IMR-90 (cell line): ENCODE measurements at regions not wholly inside any gene's neighbourhood (a gene's known extent, or its start where the extent isn't known, plus 50 kb on each side); places are given as distances from the start of the nearest gene placed in this dataset.

Experiments used
- ATAC-seq: fragments of 200-7000 bp; cut with Tn5 transposase; 2 replicates; pipeline ENCODE4 v1.9.1; 2020; ENCODE audit warnings: low read depth, mild to moderate bottlenecking, moderate library complexity
- BruUV-seq: library from RNA; stranded (reverse); fragments of 400-500 nt; replicated peaks from 2 replicates; lab custom pipeline; 2021; lab: Mats Ljungman, UMichigan
- CTCF ChIA-PET: fragments of 300-600 bp; formaldehyde crosslinking; extraction: SDS; loops from one replicate; lab custom pipeline; 2021; ENCODE audit warnings: antibody characterized with exemption; lab: Yijun Ruan, JAX
- POLR2A ChIA-PET: fragments of 300-600 bp; sonication (Branson Sonifier 250); formaldehyde crosslinking; loops from one replicate; lab custom pipeline; 2022; ENCODE audit warnings: antibody characterized with exemption; ENCODE audit not compliant: unreplicated experiment; lab: Charles Lee
- DNase-seq: peaks from one replicate; pipeline ENCODE4 v3.0.0; 2013
- H2AFZ ChIP-seq: replicated peaks from 2 replicates; pipeline ENCODE3; 2013; ENCODE audit warnings: low read length, mild to moderate bottlenecking; ENCODE audit not compliant: poor library complexity
- H2AK5ac ChIP-seq: 2 replicates; pipeline ENCODE4 v1.6.1; 2013; ENCODE audit warnings: low read depth, low read length, inconsistent platforms
- H2AK9ac ChIP-seq: replicated peaks from 2 replicates; pipeline ENCODE3; 2013; ENCODE audit warnings: mild to moderate bottlenecking, low read depth, low read length, moderate library complexity; ENCODE audit not compliant: poor library complexity
- H2BK120ac ChIP-seq: 2 replicates; pipeline ENCODE4 v1.6.1; 2013; ENCODE audit warnings: low read depth, low read length, inconsistent platforms
- H2BK15ac ChIP-seq: 3 replicates; pipeline ENCODE4 v1.6.1; 2013; ENCODE audit warnings: low read depth, low read length, inconsistent platforms
- H2BK20ac ChIP-seq: 2 replicates; pipeline ENCODE4 v1.6.1; 2013; ENCODE audit warnings: low read depth, mild to moderate bottlenecking, inconsistent platforms, low read length, moderate library complexity
- H2BK5ac ChIP-seq: 2 replicates; pipeline ENCODE4 v1.6.1; 2013; ENCODE audit warnings: mild to moderate bottlenecking, low read depth, low read length, inconsistent platforms; ENCODE audit not compliant: poor library complexity, severe bottlenecking
- H3K14ac ChIP-seq: replicated peaks from 2 replicates; pipeline ENCODE4 v1.6.1; 2013; ENCODE audit warnings: low read depth, low read length, inconsistent platforms
- H3K18ac ChIP-seq: 2 replicates; pipeline ENCODE4 v1.6.1; 2013; ENCODE audit warnings: low read depth, low read length, control low read depth
- H3K23ac ChIP-seq: 2 replicates; pipeline ENCODE4 v1.6.1; 2013; ENCODE audit warnings: low read depth, low read length, inconsistent platforms
- H3K27ac ChIP-seq: 2 replicates; pipeline ENCODE4 v1.5.1; 2013; ENCODE audit warnings: mild to moderate bottlenecking, control low read depth, low read length; ENCODE audit not compliant: insufficient read depth
- H3K27me3 ChIP-seq: 2 replicates; pipeline ENCODE4 v1.6.1; 2013; ENCODE audit warnings: low read length; ENCODE audit not compliant: control insufficient read depth, insufficient read depth
- H3K36me3 ChIP-seq: 2 replicates; pipeline ENCODE4 v1.6.1; 2013; ENCODE audit warnings: low read length, mixed read lengths; ENCODE audit not compliant: control insufficient read depth, insufficient read depth
- H3K4ac ChIP-seq: 2 replicates; pipeline ENCODE4 v1.6.1; 2013; ENCODE audit warnings: low read depth, low read length, inconsistent platforms
- H3K4me1 ChIP-seq: 2 replicates; pipeline ENCODE4 v1.6.1; 2013; ENCODE audit warnings: low read length, mixed read lengths; ENCODE audit not compliant: control insufficient read depth, insufficient read depth
- H3K4me2 ChIP-seq: 2 replicates; pipeline ENCODE4 v1.6.1; 2013; ENCODE audit warnings: low read depth, mild to moderate bottlenecking, control low read depth, low read length, moderate library complexity
- H3K4me3 ChIP-seq: 2 replicates; pipeline ENCODE4 v1.5.1; 2013; ENCODE audit warnings: low read depth, mild to moderate bottlenecking, control low read depth, low read length, moderate library complexity; ENCODE audit not compliant: insufficient read depth
- H3K56ac ChIP-seq: 2 replicates; pipeline ENCODE4 v1.6.1; 2013; ENCODE audit warnings: low read length, inconsistent platforms; ENCODE audit not compliant: insufficient read depth; ENCODE audit errors: extremely low read depth
- H3K79me1 ChIP-seq, 2 experiments: 2 replicates each; pipeline ENCODE4 v1.6.1; 2013; ENCODE audit warnings: low read length in 2 of 2, inconsistent platforms in 1 of 2, low read depth in 1 of 2
- H3K9ac ChIP-seq: 2 replicates; pipeline ENCODE4 v1.6.1; 2013; ENCODE audit warnings: low read depth, low read length, control low read depth
- H3K9me1 ChIP-seq: 2 replicates; pipeline ENCODE4 v1.6.1; 2013; ENCODE audit warnings: low read length, inconsistent platforms; ENCODE audit not compliant: insufficient read depth
- H3K9me3 ChIP-seq: 2 replicates; pipeline ENCODE4 v1.6.1; 2013; ENCODE audit warnings: low read length; ENCODE audit not compliant: control insufficient read depth, insufficient read depth
- H4K20me1 ChIP-seq: 2 replicates; pipeline ENCODE4 v1.6.1; 2013; ENCODE audit warnings: low read length, inconsistent platforms; ENCODE audit not compliant: insufficient read depth
- H4K5ac ChIP-seq: 2 replicates; pipeline ENCODE4 v1.6.1; 2013; ENCODE audit warnings: mild to moderate bottlenecking, low read depth, low read length, control low read depth
- H4K8ac ChIP-seq, 2 experiments: 2 replicates each; pipeline ENCODE4 v1.6.1; 2013; ENCODE audit warnings: low read depth in 2 of 2, low read length in 2 of 2, control low read depth in 1 of 2, inconsistent platforms in 1 of 2
- H4K91ac ChIP-seq: 2 replicates; pipeline ENCODE4 v1.6.1; 2013; ENCODE audit warnings: low read depth, low read length, inconsistent platforms; ENCODE audit not compliant: insufficient read depth
- BHLHE40 ChIP-seq: fragments of 150-350 bp; IDR thresholded peaks from 2 replicates; pipeline ENCODE4 v1.6.1; 2016; ENCODE audit warnings: mild to moderate bottlenecking, low read depth, low read length
- CEBPB ChIP-seq: IDR thresholded peaks from 2 replicates; pipeline ENCODE4 v1.6.1; 2012; ENCODE audit warnings: low read depth, low read length, improper control_type of control experiment
- CHD1 ChIP-seq: IDR thresholded peaks from 2 replicates; pipeline ENCODE4 v1.6.1; 2012; ENCODE audit warnings: low read depth, low read length, improper control_type of control experiment
- ELK1 ChIP-seq: fragments of 150-350 bp; IDR thresholded peaks from 2 replicates; pipeline ENCODE4 v1.6.1; 2016; ENCODE audit warnings: low read depth, mild to moderate bottlenecking, low read length, moderate library complexity, borderline replicate concordance
- FOS ChIP-seq: fragments of 150-350 bp; IDR thresholded peaks from 2 replicates; pipeline ENCODE4 v1.6.1; 2016; ENCODE audit warnings: low read depth, low read length
- MAFK ChIP-seq: IDR thresholded peaks from 2 replicates; pipeline ENCODE4 v1.6.1; 2012; ENCODE audit warnings: low read depth, low read length, improper control_type of control experiment
- MAZ ChIP-seq: IDR thresholded peaks from 2 replicates; pipeline ENCODE4 v1.6.1; 2012; ENCODE audit warnings: low read depth, mild to moderate bottlenecking, low read length, improper control_type of control experiment, moderate library complexity, borderline replicate concordance
- MXI1 ChIP-seq: IDR thresholded peaks from 2 replicates; pipeline ENCODE4 v1.6.1; 2012; ENCODE audit warnings: low read depth, mild to moderate bottlenecking, low read length, moderate library complexity, borderline replicate concordance
- POLR2A ChIP-seq: IDR thresholded peaks from 2 replicates; pipeline ENCODE4 v1.6.1; 2012; ENCODE audit warnings: mild to moderate bottlenecking, low read depth, low read length
- RCOR1 ChIP-seq: IDR thresholded peaks from 2 replicates; pipeline ENCODE4 v1.6.1; 2012; ENCODE audit warnings: mild to moderate bottlenecking, low read length, improper control_type of control experiment; ENCODE audit not compliant: insufficient replicate concordance
- RFX5 ChIP-seq: IDR thresholded peaks from 2 replicates; pipeline ENCODE4 v1.8.0; 2012; ENCODE audit warnings: low read depth, mild to moderate bottlenecking, low read length, moderate library complexity
- USF2 ChIP-seq: fragments of 150-350 bp; IDR thresholded peaks from 2 replicates; pipeline ENCODE4 v1.6.1; 2017; ENCODE audit warnings: mild to moderate bottlenecking, antibody characterized with exemption, low read length, low read depth
- WGBS, 2 experiments: methylation state at CpG; one replicate each; pipeline versions ENCODE4 v1.1.5 to v1.1.7; 2013; ENCODE audit warnings: missing lambda C conversion rate in 2 of 2; ENCODE audit not compliant: insufficient read length in 1 of 2; ENCODE audit errors: extremely low coverage in 2 of 2; 5-methylcytosine and 5-hydroxymethylcytosine counted together
- dilution Hi-C: fragments of 300-500 bp; cut with HindIII; formaldehyde crosslinking; loops from one replicate; pipeline ENCODE4 v1.14.3; 2018; ENCODE audit warnings: low sequenced_read_pairs; ENCODE audit not compliant: unreplicated experiment
- in situ Hi-C: fragments of 300-500 bp; cut with MboI; formaldehyde crosslinking; loops from 3 replicates; pipeline ENCODE4 v1.14.3; 2019; ENCODE audit warnings: low sequenced_read_pairs, inconsistent platforms, mixed read lengths
- intact Hi-C: fragments of 100-400 bp; cut with micrococcal nuclease; formaldehyde crosslinking; loops from 2 replicates; pipeline ENCODE4 v1.10.0; 2022
- TF ChIP-seq, protein P1 (sequence below): conservative IDR thresholded peaks from 2 replicates; pipeline ENCODE4 v1.5.1; 2012; ENCODE audit warnings: mild to moderate bottlenecking, low read depth, low read length, improper control_type of control experiment

DNA sequence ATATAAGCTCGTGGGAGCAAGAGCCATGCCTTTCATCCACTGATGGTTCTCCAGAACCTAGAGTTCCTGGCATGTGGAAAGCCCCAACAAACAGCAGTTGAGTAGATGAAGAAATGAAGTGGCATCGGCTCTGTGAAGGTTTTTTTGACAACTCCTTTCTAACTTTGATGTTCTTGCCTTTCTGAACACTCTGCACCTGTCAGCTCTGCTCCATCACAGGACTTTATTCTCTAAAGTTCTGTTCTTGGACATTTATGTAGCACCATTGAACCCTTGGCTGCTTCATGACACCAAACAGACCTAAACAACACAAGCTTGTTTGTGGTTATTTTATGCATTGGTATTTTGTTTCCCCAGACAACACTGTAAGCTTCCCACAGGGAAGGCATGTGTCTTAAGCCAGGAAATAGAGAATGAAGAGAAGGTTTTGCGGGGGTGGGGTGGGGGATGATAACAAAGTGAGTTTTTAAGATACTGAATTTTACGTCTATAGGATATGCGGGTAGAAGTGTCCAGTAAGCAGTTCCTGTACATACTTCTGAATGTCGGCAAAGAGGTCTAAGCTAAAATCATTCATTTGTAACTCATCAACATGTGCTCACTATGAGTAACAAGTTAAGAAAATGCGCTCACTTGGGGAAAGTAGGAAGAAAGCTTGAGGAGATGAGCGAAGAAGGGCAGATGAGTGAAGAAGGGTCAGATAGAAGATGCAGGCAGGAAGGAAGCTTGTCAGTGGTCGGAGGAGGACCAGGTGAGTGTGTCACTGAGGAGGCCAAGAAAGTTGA lies 146.0 kb upstream of the PLEKHG7 start:
- no TSS peak for BruUV-seq
- intact Hi-C loops (no loop called here), in situ Hi-C loops (no loop called here), dilution Hi-C loops (no loop called here)
- H3K36me3 ChIP-seq = no peaks in the 10 kb centered on the region
- H2BK20ac ChIP-seq = no peak overlapping the region
- TF ChIP-seq CEBPB (no peak), CHD1 (no peak), RFX5 (no peak), USF2 (no peak), ELK1 (no peak), BHLHE40 (no peak), MAZ (no peak), FOS (no peak), MXI1 (no peak), RCOR1 (no peak), POLR2A (no peak), MAFK (no peak)
- TF ChIP-seq, protein P1, sequence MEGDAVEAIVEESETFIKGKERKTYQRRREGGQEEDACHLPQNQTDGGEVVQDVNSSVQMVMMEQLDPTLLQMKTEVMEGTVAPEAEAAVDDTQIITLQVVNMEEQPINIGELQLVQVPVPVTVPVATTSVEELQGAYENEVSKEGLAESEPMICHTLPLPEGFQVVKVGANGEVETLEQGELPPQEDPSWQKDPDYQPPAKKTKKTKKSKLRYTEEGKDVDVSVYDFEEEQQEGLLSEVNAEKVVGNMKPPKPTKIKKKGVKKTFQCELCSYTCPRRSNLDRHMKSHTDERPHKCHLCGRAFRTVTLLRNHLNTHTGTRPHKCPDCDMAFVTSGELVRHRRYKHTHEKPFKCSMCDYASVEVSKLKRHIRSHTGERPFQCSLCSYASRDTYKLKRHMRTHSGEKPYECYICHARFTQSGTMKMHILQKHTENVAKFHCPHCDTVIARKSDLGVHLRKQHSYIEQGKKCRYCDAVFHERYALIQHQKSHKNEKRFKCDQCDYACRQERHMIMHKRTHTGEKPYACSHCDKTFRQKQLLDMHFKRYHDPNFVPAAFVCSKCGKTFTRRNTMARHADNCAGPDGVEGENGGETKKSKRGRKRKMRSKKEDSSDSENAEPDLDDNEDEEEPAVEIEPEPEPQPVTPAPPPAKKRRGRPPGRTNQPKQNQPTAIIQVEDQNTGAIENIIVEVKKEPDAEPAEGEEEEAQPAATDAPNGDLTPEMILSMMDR = no peak
- H3K4me3 ChIP-seq = no peak overlapping the region
- no peak overlapping the region for H4K5ac ChIP-seq
- DNase-seq (no peak), ATAC-seq (no peak)
- no peak overlapping the region for H2AFZ ChIP-seq
- H4K20me1 ChIP-seq = no peaks in the 10 kb centered on the region
- peaks cover 5% of the 10 kb centered on the region for H3K4me1 ChIP-seq
- no peak overlapping the region for H4K91ac ChIP-seq
- H3K27me3 ChIP-seq = no peaks in the 10 kb centered on the region
- no peak overlapping the region for H3K4ac ChIP-seq
- no peak overlapping the region for H3K9ac ChIP-seq
- H4K8ac ChIP-seq = no peak overlapping the region
- peaks cover 4% of the 10 kb centered on the region; the same call in 1 of the 2 replicates for H3K9me1 ChIP-seq
- H2BK15ac ChIP-seq = no peak overlapping the region
- no peak overlapping the region for H2AK5ac ChIP-seq
- H3K9me3 ChIP-seq = no peaks in the 10 kb centered on the region
- no peak overlapping the region for H2BK120ac ChIP-seq
- CTCF ChIA-PET = no interaction called here
- no peak overlapping the region for H3K18ac ChIP-seq
- no peak overlapping the region for H3K23ac ChIP-seq
- H3K56ac ChIP-seq = no peak overlapping the region
- H3K79me1 ChIP-seq = no peaks in the 10 kb centered on the region
- POLR2A ChIA-PET = no interaction called here
- no peak overlapping the region for H2AK9ac ChIP-seq
- no peak overlapping the region for H2BK5ac ChIP-seq
- no peak overlapping the region for H3K4me2 ChIP-seq
- H3K27ac ChIP-seq = no peak overlapping the region
- no peak overlapping the region for H3K14ac ChIP-seq
- 100% methylated on average over 1 to 3 of the region's 9 CpGs for WGBS, 2 experiments
